H1 (cell line): ENCODE measurements at regions not wholly inside any gene's neighbourhood (a gene's known extent, or its start where the extent isn't known, plus 50 kb on each side); places are given as distances from the start of the nearest gene placed in this dataset.

ENCODE experiments used
- JUN ChIP-seq: IDR thresholded peaks from 2 replicates; pipeline ENCODE4 v1.6.1; 2011; ENCODE audit warnings: low read depth, mild to moderate bottlenecking, improper control_type of control experiment, low read length
- POLR2A ChIP-seq, 2 experiments: IDR thresholded peaks; 1 replicate in 1 of 2; 2 replicates in 1 of 2; pipeline ENCODE4 v1.6.1; 2011; ENCODE audit warnings: low read depth in 2 of 2, low read length in 2 of 2, mild to moderate bottlenecking in 2 of 2; ENCODE audit errors: control extremely low read depth in 1 of 2
- POLR2AphosphoS5 ChIP-seq: IDR thresholded peaks from 2 replicates; pipeline ENCODE4 v1.6.1; 2011; ENCODE audit warnings: low read depth, low read length
- POU5F1 ChIP-seq: IDR thresholded peaks from 2 replicates; pipeline ENCODE4 v1.6.1; 2011; ENCODE audit warnings: low read depth, mild to moderate bottlenecking, low read length, moderate library complexity
- SUZ12 ChIP-seq: fragments of 200-600 bp; sonication (generic); IDR thresholded peaks from 2 replicates; pipeline ENCODE4 v1.6.1; 2012; ENCODE audit warnings: mild to moderate bottlenecking, inconsistent platforms, low read length, moderate library complexity, mixed read lengths
- TBP ChIP-seq: IDR thresholded peaks from 2 replicates; pipeline ENCODE4 v1.6.1; 2011; ENCODE audit warnings: low read depth, low read length, improper control_type of control experiment
- YY1 ChIP-seq: IDR thresholded peaks from 2 replicates; pipeline ENCODE4 v1.6.1; 2011; ENCODE audit warnings: low read depth, mild to moderate bottlenecking, low read length
- TF ChIP-seq, protein P1 (sequence below): fragments of 300-600 bp; sonication (generic); IDR thresholded peaks from 2 replicates; pipeline ENCODE4 v1.7.1; 2012; ENCODE audit warnings: low read length, moderate library complexity, mild to moderate bottlenecking, inconsistent platforms; ENCODE audit not compliant: insufficient replicate concordance

DNA sequence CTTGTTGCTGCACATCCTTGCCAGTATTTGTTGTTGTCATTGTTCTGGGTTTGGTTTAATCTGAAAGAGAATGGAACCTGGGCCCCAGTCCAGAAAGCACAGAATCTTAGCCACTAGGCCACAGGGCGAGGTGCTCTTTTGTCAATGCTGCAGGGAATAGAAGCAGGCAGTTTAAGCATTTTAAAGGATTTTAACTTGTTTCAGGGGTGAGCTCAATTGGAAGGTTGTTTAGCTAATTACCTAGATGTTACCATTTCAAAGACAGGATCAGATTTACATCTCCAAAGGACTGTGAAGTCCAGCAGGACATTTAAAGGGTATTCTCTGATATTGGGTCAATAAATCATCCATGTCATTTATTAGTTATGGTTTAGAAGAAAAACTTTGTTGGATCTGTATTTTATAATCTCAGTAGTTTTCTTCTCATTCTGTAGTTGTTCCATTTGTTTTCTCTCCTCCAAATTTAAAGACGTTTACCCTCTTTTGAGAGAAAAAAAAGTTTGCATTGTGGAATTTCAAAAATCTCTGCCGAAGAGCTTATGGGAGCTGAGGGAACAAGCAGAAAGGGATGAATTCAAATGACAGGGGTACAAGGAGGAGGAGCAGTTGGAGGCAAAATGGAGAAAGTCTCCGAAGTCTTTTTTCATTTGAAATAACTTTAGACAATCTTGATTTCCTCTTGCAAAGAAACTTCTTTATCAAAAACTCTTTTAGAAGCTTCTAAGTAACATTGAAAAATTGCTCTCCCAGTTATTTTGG lies 57.5 kb upstream of the FAM47C start (continued):
- no peak for TF ChIP-seq SUZ12
- peak; percentile 68; the same call in 1 of the 2 replicates for TF ChIP-seq TBP
- 0 out of 2 replicates have a peak, but pooled peaks have one; percentile 24 for TF ChIP-seq POU5F1
- no peak for TF ChIP-seq YY1
- TF ChIP-seq POLR2AphosphoS5 = peak; percentile 55
- TF ChIP-seq, protein P1, sequence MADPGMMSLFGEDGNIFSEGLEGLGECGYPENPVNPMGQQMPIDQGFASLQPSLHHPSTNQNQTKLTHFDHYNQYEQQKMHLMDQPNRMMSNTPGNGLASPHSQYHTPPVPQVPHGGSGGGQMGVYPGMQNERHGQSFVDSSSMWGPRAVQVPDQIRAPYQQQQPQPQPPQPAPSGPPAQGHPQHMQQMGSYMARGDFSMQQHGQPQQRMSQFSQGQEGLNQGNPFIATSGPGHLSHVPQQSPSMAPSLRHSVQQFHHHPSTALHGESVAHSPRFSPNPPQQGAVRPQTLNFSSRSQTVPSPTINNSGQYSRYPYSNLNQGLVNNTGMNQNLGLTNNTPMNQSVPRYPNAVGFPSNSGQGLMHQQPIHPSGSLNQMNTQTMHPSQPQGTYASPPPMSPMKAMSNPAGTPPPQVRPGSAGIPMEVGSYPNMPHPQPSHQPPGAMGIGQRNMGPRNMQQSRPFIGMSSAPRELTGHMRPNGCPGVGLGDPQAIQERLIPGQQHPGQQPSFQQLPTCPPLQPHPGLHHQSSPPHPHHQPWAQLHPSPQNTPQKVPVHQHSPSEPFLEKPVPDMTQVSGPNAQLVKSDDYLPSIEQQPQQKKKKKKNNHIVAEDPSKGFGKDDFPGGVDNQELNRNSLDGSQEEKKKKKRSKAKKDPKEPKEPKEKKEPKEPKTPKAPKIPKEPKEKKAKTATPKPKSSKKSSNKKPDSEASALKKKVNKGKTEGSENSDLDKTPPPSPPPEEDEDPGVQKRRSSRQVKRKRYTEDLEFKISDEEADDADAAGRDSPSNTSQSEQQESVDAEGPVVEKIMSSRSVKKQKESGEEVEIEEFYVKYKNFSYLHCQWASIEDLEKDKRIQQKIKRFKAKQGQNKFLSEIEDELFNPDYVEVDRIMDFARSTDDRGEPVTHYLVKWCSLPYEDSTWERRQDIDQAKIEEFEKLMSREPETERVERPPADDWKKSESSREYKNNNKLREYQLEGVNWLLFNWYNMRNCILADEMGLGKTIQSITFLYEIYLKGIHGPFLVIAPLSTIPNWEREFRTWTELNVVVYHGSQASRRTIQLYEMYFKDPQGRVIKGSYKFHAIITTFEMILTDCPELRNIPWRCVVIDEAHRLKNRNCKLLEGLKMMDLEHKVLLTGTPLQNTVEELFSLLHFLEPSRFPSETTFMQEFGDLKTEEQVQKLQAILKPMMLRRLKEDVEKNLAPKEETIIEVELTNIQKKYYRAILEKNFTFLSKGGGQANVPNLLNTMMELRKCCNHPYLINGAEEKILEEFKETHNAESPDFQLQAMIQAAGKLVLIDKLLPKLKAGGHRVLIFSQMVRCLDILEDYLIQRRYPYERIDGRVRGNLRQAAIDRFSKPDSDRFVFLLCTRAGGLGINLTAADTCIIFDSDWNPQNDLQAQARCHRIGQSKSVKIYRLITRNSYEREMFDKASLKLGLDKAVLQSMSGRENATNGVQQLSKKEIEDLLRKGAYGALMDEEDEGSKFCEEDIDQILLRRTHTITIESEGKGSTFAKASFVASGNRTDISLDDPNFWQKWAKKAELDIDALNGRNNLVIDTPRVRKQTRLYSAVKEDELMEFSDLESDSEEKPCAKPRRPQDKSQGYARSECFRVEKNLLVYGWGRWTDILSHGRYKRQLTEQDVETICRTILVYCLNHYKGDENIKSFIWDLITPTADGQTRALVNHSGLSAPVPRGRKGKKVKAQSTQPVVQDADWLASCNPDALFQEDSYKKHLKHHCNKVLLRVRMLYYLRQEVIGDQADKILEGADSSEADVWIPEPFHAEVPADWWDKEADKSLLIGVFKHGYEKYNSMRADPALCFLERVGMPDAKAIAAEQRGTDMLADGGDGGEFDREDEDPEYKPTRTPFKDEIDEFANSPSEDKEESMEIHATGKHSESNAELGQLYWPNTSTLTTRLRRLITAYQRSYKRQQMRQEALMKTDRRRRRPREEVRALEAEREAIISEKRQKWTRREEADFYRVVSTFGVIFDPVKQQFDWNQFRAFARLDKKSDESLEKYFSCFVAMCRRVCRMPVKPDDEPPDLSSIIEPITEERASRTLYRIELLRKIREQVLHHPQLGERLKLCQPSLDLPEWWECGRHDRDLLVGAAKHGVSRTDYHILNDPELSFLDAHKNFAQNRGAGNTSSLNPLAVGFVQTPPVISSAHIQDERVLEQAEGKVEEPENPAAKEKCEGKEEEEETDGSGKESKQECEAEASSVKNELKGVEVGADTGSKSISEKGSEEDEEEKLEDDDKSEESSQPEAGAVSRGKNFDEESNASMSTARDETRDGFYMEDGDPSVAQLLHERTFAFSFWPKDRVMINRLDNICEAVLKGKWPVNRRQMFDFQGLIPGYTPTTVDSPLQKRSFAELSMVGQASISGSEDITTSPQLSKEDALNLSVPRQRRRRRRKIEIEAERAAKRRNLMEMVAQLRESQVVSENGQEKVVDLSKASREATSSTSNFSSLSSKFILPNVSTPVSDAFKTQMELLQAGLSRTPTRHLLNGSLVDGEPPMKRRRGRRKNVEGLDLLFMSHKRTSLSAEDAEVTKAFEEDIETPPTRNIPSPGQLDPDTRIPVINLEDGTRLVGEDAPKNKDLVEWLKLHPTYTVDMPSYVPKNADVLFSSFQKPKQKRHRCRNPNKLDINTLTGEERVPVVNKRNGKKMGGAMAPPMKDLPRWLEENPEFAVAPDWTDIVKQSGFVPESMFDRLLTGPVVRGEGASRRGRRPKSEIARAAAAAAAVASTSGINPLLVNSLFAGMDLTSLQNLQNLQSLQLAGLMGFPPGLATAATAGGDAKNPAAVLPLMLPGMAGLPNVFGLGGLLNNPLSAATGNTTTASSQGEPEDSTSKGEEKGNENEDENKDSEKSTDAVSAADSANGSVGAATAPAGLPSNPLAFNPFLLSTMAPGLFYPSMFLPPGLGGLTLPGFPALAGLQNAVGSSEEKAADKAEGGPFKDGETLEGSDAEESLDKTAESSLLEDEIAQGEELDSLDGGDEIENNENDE = peak; percentile 88
- TF ChIP-seq POLR2A (IDR thresholded peaks at IDR 0.05; ENCODE audit: control extremely low read depth in 1 of 2, low read depth in 2 of 2, low read length in 2 of 2) = peak; percentile 33 to 88
- no peak for TF ChIP-seq JUN
